ENCODE measurements at regions not wholly inside any gene's neighbourhood (a gene's known extent, or its start where the extent isn't known, plus 50 kb on each side); places are given as distances from the start of the nearest gene placed in this dataset.

GRCh38 chr6:170045563-170045960 is 245.3 kb downstream of the DLL1 start:
- H3K9me3 Mint-ChIP-seq: no peaks in the 10 kb centered on the region
- H3K36me3 Mint-ChIP-seq: no peaks in the 10 kb centered on the region
- H3K4me3 Mint-ChIP-seq: no peak overlapping the region
- H3K27ac Mint-ChIP-seq: no peak overlapping the region
- peaks cover 2% of the 10 kb centered on the region for H3K4me1 Mint-ChIP-seq
- peak in 1 of 2 experiments; percentile 6 for DNase-seq (ENCODE audit: low spot score in 2 of 2, unreplicated experiment in 2 of 2)
- peaks cover 2% of the 10 kb centered on the region for H3K27me3 Mint-ChIP-seq (ENCODE audit: low read depth)
- TF ChIP-seq CTCF (IDR thresholded peaks at IDR 0.05; ENCODE audit: unreplicated experiment): no peak

GRCh38 chr6:170044836-170045562 is 245.9 kb downstream of the DLL1 start:
- Mint-ChIP-seq H3K9me3 (no peaks in the 10 kb centered on the region), H3K27ac (no peak overlapping the region), H3K4me1 (peaks cover 2% of the 10 kb centered on the region), H3K4me3 (no peak overlapping the region), H3K36me3 (no peaks in the 10 kb centered on the region), H3K27me3 (ENCODE audit: low read depth) (peaks cover 2% of the 10 kb centered on the region)
- no peak for TF ChIP-seq CTCF (IDR thresholded peaks at IDR 0.05; ENCODE audit: unreplicated experiment)
- peak in 1 of 2 experiments; percentile 6 for DNase-seq (ENCODE audit: low spot score in 2 of 2, unreplicated experiment in 2 of 2)

GRCh38 chr6:170043881-170044790 is 246.7 kb downstream of the DLL1 start:
- no peak for TF ChIP-seq CTCF (IDR thresholded peaks at IDR 0.05; ENCODE audit: unreplicated experiment)

GRCh38 chr6:170043150-170043819 is 247.6 kb downstream of the DLL1 start:
- H3K27ac Mint-ChIP-seq: no peak overlapping the region
- no peaks in the 10 kb centered on the region for H3K4me1 Mint-ChIP-seq
- DNase-seq (ENCODE audit: low spot score in 2 of 2, unreplicated experiment in 2 of 2): no peak
- no peaks in the 10 kb centered on the region for H3K36me3 Mint-ChIP-seq
- peaks cover 2% of the 10 kb centered on the region for H3K27me3 Mint-ChIP-seq (ENCODE audit: low read depth)
- TF ChIP-seq CTCF (IDR thresholded peaks at IDR 0.05; ENCODE audit: unreplicated experiment): no peak
- no peak overlapping the region for H3K4me3 Mint-ChIP-seq
- no peaks in the 10 kb centered on the region for H3K9me3 Mint-ChIP-seq

More at GRCh38 chr6:170043881-170044790, 246.7 kb downstream of the DLL1 start:
- H3K36me3 Mint-ChIP-seq: no peaks in the 10 kb centered on the region
- H3K4me1 Mint-ChIP-seq: no peaks in the 10 kb centered on the region
- H3K27ac Mint-ChIP-seq: no peak overlapping the region
- H3K9me3 Mint-ChIP-seq: no peaks in the 10 kb centered on the region
- H3K27me3 Mint-ChIP-seq (ENCODE audit: low read depth): peaks cover 2% of the 10 kb centered on the region
- H3K4me3 Mint-ChIP-seq: no peak overlapping the region
- DNase-seq (ENCODE audit: low spot score in 2 of 2, unreplicated experiment in 2 of 2): no peak

GRCh38 chr6:170042596-170043118 is 248.2 kb downstream of the DLL1 start:
- Mint-ChIP-seq H3K27ac (no peak overlapping the region), H3K36me3 (no peaks in the 10 kb centered on the region), H3K27me3 (ENCODE audit: low read depth) (peaks cover 2% of the 10 kb centered on the region), H3K4me1 (no peaks in the 10 kb centered on the region), H3K4me3 (no peak overlapping the region), H3K9me3 (no peaks in the 10 kb centered on the region)
- DNase-seq (ENCODE audit: low spot score in 2 of 2, unreplicated experiment in 2 of 2): no peak
- TF ChIP-seq CTCF (IDR thresholded peaks at IDR 0.05; ENCODE audit: unreplicated experiment): no peak
